NCI-H345 treated with DMSO at 0.1 percent for 48 hours (cell line): ENCODE measurements at regions not wholly inside any gene's neighbourhood (a gene's known extent, or its start where the extent isn't known, plus 50 kb on each side); places are given as distances from the start of the nearest gene placed in this dataset.

Experiments used
- DNase-seq: peaks from one replicate; lab custom pipeline; 2025; ENCODE audit not compliant: unreplicated experiment; lab: John Stamatoyannopoulos, UW

- no peak for DNase-seq
These were observed 751.4 kb upstream of the HS6ST1 start for GRCh38 chr2:129069875-129070594.

- no peak for DNase-seq
These were observed 752.0 kb upstream of the HS6ST1 start for GRCh38 chr2:129070663-129071062.

- DNase-seq, result no peak
These were observed 752.9 kb upstream of the HS6ST1 start for GRCh38 chr2:129071531-129071930.

DNA sequence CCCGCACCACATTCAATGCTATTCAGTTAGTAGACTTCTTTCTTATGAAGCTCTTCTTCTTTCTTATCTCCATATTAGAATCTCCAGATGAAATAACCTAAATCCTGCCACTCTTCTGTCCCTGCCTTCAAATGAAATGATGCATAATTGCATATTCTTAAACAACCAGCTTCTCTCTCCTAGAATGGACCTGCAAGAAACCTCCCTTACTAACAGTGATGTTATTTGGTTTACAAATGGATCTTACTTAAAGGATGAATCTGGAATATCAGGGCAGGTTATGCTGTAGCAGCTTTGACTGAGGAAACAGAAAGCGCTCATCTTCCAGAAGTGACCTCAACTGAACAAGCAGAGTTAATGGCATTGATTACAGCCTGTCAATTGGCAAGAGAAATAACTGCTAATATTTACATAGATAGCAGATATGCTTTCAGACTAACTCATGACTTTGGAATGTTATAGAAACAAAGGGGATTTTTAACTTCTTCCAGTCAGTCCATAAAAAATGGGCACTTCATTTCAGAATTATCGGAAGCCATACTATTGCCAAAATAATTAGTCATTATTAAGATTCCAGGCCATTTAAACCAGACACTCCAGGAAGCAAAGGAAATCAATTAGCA lies 755.7 kb upstream of the HS6ST1 start:
- no peak for DNase-seq

GRCh38 chr2:129078548-129078947 lies 759.9 kb upstream of the HS6ST1 start:
- no peak for DNase-seq

DNA sequence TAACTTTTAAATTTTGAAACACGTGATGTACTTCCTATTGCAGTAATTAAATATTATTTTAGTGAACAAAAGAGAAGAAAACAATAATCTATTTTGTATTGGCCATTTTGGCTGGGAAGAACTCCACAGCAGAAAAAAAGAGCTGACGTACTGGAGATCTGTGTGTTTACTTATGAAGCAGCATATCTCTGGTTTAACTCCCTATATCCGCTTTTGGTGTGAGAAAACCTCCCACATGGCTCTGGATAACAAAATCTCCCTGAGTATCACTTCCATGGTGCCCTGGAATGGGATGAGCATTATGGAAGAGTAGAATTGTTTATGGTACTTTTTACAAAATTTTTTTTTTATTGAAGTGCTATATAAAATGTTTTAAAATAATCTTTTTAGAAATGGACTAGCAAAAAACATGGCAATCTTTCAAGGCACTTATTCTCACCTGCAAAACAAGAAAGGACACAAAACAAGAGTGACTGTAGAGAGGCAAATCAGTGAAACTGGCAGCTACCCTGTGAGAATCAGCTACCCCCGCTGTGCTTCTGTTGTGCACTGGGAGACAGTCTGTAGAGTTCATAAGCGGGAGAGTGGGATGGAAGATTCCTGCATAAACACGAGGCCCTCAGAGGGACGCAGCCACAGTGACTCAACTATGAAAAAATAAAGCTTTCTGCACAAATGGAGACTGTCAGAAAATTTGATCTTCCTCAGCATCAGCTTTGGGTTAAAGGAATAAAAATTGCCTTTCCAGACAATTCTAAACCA lies 762.2 kb upstream of the HS6ST1 start:
- DNase-seq, result no peak

- DNase-seq, result no peak
These were observed 766.7 kb upstream of the HS6ST1 start for GRCh38 chr2:129085386-129085785.

DNA sequence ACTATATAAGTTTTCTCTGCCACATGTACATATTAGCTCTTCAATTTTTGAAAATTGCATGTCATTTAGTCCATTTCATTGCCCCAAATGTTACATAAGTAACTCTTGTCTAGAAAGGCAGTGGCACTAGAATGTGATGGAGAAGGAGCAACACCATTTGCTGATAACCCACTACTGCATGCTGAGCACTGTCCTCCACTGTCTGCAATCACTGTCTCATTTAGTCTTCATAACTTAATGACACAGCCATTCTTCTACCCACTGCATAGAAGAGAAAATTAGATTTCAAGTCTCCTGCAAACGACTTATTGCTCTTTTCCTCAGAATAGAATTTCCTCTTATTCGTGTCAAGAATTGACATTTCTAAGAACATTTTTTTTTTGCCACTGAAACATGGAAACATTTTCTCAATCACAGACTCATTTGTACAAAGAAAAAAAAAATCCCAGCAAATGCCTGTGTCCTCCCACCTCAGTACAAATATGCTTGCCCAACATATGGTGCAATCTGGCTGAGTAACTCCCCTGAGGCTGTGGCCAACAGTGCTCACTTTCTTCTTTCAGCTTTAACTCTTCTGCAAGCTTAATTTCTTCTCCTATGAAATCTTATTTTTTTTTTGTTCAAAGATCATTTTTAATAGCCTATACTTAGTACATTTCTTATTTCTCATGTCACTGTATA lies 768.6 kb upstream of the HS6ST1 start:
- no peak for DNase-seq

DNA sequence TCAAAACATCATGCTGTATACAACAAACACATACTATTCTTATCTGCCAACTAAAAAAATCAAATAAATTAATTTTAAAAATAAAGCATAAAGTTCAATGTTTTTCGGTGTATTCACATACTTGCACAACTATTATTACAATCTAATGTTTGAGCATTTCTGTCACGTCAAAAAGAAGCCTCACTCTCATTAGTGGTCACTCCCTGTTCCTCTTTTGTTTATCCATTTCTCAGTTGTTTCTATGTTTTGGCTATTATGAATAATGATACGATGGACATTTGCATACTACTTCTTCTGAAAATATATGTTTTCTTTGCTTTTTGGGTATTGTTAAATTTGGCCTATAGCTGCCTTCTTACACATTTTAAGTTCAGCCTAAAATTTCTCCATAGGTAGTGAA lies 773.0 kb upstream of the HS6ST1 start:
- no peak for DNase-seq

GRCh38 chr2:129092956-129093355 lies 774.3 kb upstream of the HS6ST1 start:
- DNase-seq, result peak; percentile 94

DNA sequence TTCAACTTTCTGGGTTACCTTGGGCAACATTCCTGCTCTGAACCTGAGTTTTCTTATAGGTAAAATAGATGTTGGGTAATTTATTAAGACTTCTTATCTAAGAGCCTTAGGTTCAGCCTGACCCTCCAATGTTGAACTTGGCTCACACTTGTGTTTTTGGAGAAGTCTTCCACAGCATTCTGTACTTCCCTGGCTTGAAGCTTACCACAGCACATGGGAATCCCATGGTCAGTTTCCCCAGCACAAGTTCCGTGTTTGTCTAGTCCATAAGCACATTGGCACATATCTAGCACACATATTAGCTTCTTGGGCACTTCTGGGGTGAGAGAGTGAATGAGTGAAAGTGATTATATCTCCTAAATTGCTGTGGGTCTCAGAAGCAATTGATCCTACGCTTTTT lies 782.5 kb upstream of the HS6ST1 start:
- no peak for DNase-seq

DNA sequence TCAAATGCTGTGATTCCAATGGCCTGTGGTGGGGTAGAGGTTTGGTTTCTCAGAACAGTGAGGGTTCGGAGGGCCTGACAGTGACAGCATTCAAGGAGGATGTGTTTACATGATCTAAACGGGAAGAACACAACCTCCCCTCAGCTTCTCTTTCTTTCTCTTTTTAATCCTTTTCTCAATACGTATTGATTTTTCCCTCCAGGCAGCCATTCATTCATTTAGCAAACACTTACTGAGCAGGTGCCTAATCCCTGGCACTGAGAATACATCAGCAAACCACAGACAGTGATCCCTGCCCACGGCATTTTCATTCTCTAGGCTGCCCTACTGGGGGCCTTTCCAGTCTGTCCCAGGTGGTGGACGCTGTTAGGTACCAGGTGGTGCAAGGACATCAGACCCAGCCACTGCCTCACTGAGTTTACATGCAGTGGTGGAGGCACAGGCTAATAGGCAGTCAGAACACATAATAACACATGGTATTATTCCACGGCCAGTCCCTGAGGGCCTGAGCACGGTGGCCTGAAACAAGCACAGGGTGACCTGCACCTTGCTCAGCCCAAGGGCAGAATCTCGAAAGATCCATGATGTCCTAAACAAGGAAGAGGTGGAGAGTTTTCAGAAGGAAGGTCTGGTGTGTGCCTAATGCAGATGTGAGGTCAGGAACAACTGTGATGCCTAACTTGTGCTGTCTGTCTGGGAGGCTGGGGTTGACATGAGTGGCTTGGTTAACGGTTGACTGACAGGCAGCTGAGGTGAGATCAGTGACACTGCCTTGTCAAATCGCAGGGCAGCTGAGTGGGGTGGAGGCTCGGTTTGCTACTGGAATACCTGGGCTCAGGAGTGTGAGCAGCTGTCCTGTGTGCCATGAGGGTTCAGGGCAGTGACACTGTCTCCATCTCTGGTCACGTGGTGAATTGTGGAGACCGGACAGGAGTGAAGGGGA lies 785.5 kb upstream of the HS6ST1 start:
- peak; percentile 84 for DNase-seq

DNA sequence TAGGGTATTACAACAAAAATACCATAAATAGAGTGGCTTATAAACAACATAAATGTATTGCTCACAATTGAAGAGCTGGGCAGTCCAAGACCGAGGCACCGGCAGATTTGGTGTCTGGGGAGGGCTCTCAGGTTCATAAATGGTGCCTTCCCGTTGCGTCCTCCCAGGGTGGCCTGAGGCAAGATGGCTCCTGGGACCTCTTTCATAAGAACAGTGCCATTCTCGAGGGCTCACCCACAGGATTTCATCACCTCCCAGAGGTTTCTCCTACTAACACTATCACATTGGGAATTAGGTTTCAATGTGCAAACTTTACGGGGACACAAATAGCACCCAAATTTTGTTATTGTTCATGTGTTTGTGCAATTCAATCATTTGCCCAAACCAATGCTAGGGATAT lies 793.5 kb upstream of the HS6ST1 start:
- no peak for DNase-seq

DNA sequence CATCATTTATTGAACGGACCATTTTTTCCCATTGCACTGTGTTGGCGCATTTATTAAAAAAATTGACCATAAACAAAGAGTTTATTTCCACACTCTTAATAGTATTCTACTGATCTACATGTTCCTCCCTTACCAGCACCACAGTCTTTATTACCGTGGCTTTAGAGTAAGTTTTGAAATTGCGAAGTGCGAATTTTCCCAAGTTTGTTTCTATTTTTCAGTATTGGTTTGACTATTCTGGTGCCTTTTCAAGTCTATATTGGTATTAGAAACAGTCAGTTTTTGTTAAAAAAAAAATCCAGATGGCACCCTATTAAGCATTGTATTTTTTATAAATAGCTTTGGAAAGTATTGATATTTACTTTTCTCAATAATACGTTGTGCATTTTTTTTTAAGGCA lies 795.1 kb upstream of the HS6ST1 start:
- no peak for DNase-seq

- no peak for DNase-seq
These were observed 798.8 kb upstream of the HS6ST1 start for GRCh38 chr2:129117434-129117833.

DNA sequence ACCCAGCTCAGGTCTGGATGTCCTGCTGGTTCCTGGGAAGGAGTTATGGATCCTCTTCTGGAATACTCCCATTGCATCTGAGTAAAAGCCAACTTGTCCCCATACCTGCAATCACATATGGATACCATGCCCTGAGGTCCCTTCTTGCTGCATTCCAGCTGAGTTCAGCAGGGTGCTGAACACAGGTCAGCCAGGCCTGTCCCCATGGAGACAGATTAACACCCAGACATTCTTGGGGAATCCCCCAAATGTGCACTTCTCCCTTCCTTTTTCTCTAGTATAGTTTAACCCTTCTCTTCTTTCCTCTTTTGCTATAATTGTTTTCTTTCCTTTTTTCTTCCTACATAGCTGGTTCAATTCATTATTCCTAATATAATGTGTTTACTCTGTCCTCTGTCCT lies 799.6 kb upstream of the HS6ST1 start:
- no peak for DNase-seq

GRCh38 chr2:129129087-129129486 lies 810.4 kb upstream of the HS6ST1 start:
- peak; percentile 93 for DNase-seq

- no peak for DNase-seq
These were observed 815.3 kb upstream of the HS6ST1 start for GRCh38 chr2:129133692-129134641.

DNA sequence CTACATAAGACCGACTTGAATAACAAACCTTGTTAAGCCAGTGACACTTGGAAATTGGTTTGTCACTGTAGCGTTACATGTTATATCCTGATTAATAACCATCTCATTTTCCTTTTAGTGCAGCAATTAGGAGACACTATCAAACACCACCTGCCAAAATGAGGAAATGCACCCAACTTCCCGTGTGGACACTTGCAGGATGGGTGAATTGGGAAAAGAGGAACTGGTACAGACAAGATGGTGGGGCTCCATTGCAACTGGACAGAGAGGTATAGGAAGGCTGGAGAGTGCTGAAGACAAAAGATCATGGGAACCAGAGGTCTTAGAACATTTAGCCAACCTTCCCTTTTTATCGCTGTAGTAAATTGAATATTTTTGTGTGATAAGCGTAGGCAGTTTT lies 816.3 kb upstream of the HS6ST1 start:
- no peak for DNase-seq
